ENCODE measurements at regions not wholly inside any gene's neighbourhood (a gene's known extent, or its start where the extent isn't known, plus 50 kb on each side); places are given as distances from the start of the nearest gene placed in this dataset.
"Not testable (repeated sequence)": the region's sequence is repeated elsewhere in the genome, so short reads cannot be mapped to it uniquely, and the experiment has no call there.

GRCh38 chr16:65388592-65388991 lies 266.7 kb upstream of the CDH11 start:
- no peak for DNase-seq (ENCODE audit: low read depth in 2 of 2)

GRCh38 chr16:65386672-65387071 lies 264.8 kb upstream of the CDH11 start:
- DNase-seq (ENCODE audit: low read depth in 2 of 2): no peak

GRCh38 chr16:65384441-65384840 lies 262.6 kb upstream of the CDH11 start:
- DNase-seq (ENCODE audit: low read depth in 2 of 2): no peak

- no peak for DNase-seq (ENCODE audit: low read depth in 2 of 2)
These were observed 255.3 kb upstream of the CDH11 start for GRCh38 chr16:65377195-65377594.

GRCh38 chr16:65376601-65377000 lies 254.7 kb upstream of the CDH11 start:
- no peak for DNase-seq (ENCODE audit: low read depth in 2 of 2)

GRCh38 chr16:65375651-65376050 lies 253.8 kb upstream of the CDH11 start:
- DNase-seq (ENCODE audit: low read depth in 2 of 2): no peak

GRCh38 chr16:65373097-65373496 lies 251.2 kb upstream of the CDH11 start:
- DNase-seq (ENCODE audit: low read depth in 2 of 2): no peak

- no peak for DNase-seq (ENCODE audit: low read depth in 2 of 2)
These were observed 250.3 kb upstream of the CDH11 start for GRCh38 chr16:65372171-65372570.

GRCh38 chr16:65365732-65366715 lies 244.2 kb upstream of the CDH11 start:
- DNase-seq (ENCODE audit: low read depth in 2 of 2): no peak

GRCh38 chr16:65356721-65357120 lies 234.9 kb upstream of the CDH11 start:
- not testable (repeated sequence) for DNase-seq (ENCODE audit: low read depth in 2 of 2)

- DNase-seq (ENCODE audit: low read depth in 2 of 2): no peak
These were observed 233.8 kb upstream of the CDH11 start for GRCh38 chr16:65355706-65356105.

- no peak for DNase-seq (ENCODE audit: low read depth in 2 of 2)
These were observed 231.3 kb upstream of the CDH11 start for GRCh38 chr16:65353183-65353582.

GRCh38 chr16:65349626-65350025 lies 227.8 kb upstream of the CDH11 start:
- DNase-seq (ENCODE audit: low read depth in 2 of 2): no peak

- no peak for DNase-seq (ENCODE audit: low read depth in 2 of 2)
These were observed 221.7 kb upstream of the CDH11 start for GRCh38 chr16:65343556-65343955.

GRCh38 chr16:65342231-65342866 lies 220.5 kb upstream of the CDH11 start:
- DNase-seq (ENCODE audit: low read depth in 2 of 2): no peak

- DNase-seq (ENCODE audit: low read depth in 2 of 2): no peak
These were observed 217.2 kb upstream of the CDH11 start for GRCh38 chr16:65339062-65339461.

GRCh38 chr16:65336160-65336559 lies 214.3 kb upstream of the CDH11 start:
- DNase-seq (ENCODE audit: low read depth in 2 of 2): no peak

- DNase-seq (ENCODE audit: low read depth in 2 of 2): no peak
These were observed 212.2 kb upstream of the CDH11 start for GRCh38 chr16:65334081-65334480.

GRCh38 chr16:65333283-65333682 lies 211.4 kb upstream of the CDH11 start:
- DNase-seq (ENCODE audit: low read depth in 2 of 2): no peak

GRCh38 chr16:65327346-65327745 lies 205.5 kb upstream of the CDH11 start:
- no peak for DNase-seq (ENCODE audit: low read depth in 2 of 2)

- no peak for DNase-seq (ENCODE audit: low read depth in 2 of 2)
These were observed 201.9 kb upstream of the CDH11 start for GRCh38 chr16:65323655-65324237.

- DNase-seq (ENCODE audit: low read depth in 2 of 2): no peak
These were observed 197.9 kb upstream of the CDH11 start for GRCh38 chr16:65319621-65320231.
